ENCODE measurements at regions not wholly inside any gene's neighbourhood (a gene's known extent, or its start where the extent isn't known, plus 50 kb on each side); places are given as distances from the start of the nearest gene placed in this dataset.

DNA sequence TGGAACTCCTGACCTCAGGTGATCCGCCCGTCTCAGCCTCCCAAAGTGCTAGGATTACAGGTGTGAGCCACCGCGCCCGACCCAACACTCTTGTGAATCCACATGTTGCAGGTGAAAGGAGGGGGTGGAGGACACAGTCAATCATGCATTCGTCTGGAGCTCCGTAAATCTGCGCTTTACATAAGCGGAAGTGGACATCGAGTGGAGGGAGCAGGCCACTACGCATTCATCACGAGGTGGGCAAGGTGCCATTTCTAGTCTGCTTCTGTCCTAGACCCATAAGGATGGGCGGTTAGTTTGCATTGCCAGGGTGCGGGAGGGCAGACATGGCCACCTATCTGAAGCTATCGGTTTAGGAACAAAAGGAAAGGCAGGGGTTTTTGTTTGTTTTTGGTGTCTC is 225.2 kb upstream of the TCERG1L start:
- H3K4me1 ChIP-seq (ENCODE audit: control insufficient read depth, low read length), result no peaks in the 10 kb centered on the region
- H3K27ac ChIP-seq (ENCODE audit: low read depth, low read length), result no peak overlapping the region
- no peak overlapping the region for H3K4me3 ChIP-seq (ENCODE audit: low read length)
- no peaks in the 10 kb centered on the region for H3K79me2 ChIP-seq (ENCODE audit: control insufficient read depth, low read length)
- H3K4me2 ChIP-seq (ENCODE audit: low read length), result no peak overlapping the region
- no peaks in the 10 kb centered on the region for H3F3A ChIP-seq (ENCODE audit: control insufficient read depth, insufficient read depth)
- no peaks in the 10 kb centered on the region for H3K36me3 ChIP-seq (ENCODE audit: control insufficient read depth, low read length)
- no peaks in the 10 kb centered on the region for H3K27me3 ChIP-seq (ENCODE audit: control insufficient read depth, low read length)
- TF ChIP-seq EZH2phosphoT487 (IDR thresholded peaks at IDR 0.05; ENCODE audit: borderline replicate concordance, low read length), result no peak
- TF ChIP-seq, protein P1, sequence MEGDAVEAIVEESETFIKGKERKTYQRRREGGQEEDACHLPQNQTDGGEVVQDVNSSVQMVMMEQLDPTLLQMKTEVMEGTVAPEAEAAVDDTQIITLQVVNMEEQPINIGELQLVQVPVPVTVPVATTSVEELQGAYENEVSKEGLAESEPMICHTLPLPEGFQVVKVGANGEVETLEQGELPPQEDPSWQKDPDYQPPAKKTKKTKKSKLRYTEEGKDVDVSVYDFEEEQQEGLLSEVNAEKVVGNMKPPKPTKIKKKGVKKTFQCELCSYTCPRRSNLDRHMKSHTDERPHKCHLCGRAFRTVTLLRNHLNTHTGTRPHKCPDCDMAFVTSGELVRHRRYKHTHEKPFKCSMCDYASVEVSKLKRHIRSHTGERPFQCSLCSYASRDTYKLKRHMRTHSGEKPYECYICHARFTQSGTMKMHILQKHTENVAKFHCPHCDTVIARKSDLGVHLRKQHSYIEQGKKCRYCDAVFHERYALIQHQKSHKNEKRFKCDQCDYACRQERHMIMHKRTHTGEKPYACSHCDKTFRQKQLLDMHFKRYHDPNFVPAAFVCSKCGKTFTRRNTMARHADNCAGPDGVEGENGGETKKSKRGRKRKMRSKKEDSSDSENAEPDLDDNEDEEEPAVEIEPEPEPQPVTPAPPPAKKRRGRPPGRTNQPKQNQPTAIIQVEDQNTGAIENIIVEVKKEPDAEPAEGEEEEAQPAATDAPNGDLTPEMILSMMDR (IDR thresholded peaks at IDR 0.05; ENCODE audit: low read depth, low read length, poor library complexity, severe bottlenecking), result no peak
- no peaks in the 10 kb centered on the region for H4K20me1 ChIP-seq (ENCODE audit: control insufficient read depth, insufficient read depth, low read depth, low read length)
- no peaks in the 10 kb centered on the region for H3K9me2 ChIP-seq (replicated peaks; ENCODE audit: control insufficient read depth, low read length)
- H3K9me3 ChIP-seq (ENCODE audit: control insufficient read depth, insufficient read depth, low read length), result no peaks in the 10 kb centered on the region

DNA sequence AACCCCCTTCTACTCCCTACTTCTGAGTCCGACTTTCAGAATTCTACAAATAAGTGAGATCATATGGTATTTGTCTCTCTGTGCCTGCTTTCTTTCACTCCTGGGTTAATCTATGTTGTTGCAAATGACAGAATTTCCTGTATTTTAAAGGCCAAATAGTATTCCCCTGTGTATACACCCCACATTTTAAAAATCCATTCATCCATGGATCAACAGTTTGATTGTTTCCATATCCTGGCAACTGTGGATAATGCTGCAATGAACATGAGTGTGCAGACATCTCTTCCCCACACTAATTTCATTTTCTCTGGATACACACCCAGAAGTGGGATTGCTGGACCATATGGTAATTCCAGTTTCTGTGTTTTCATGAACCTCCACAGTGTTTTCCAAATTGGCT is 225.8 kb upstream of the TCERG1L start:
- TF ChIP-seq, protein P1 (IDR thresholded peaks at IDR 0.05; ENCODE audit: low read depth, low read length, poor library complexity, severe bottlenecking), result no peak
- no peak for TF ChIP-seq EZH2phosphoT487 (IDR thresholded peaks at IDR 0.05; ENCODE audit: borderline replicate concordance, low read length)
- H3K4me1 ChIP-seq (ENCODE audit: control insufficient read depth, low read length), result no peaks in the 10 kb centered on the region
- no peaks in the 10 kb centered on the region for H3K9me3 ChIP-seq (ENCODE audit: control insufficient read depth, insufficient read depth, low read length)
- no peak overlapping the region for H3K4me3 ChIP-seq (ENCODE audit: low read length)
- H3K27ac ChIP-seq (ENCODE audit: low read depth, low read length), result no peak overlapping the region
- no peaks in the 10 kb centered on the region for H3K79me2 ChIP-seq (ENCODE audit: control insufficient read depth, low read length)
- no peaks in the 10 kb centered on the region for H3K36me3 ChIP-seq (ENCODE audit: control insufficient read depth, low read length)
- H3F3A ChIP-seq (ENCODE audit: control insufficient read depth, insufficient read depth), result no peaks in the 10 kb centered on the region
- no peaks in the 10 kb centered on the region for H3K9me2 ChIP-seq (replicated peaks; ENCODE audit: control insufficient read depth, low read length)
- no peaks in the 10 kb centered on the region for H4K20me1 ChIP-seq (ENCODE audit: control insufficient read depth, insufficient read depth, low read depth, low read length)
- H3K4me2 ChIP-seq (ENCODE audit: low read length), result no peak overlapping the region
- H3K27me3 ChIP-seq (ENCODE audit: control insufficient read depth, low read length), result no peaks in the 10 kb centered on the region

GRCh38 chr10:131544495-131544894 is 233.0 kb upstream of the TCERG1L start:
- no peaks in the 10 kb centered on the region for H3K9me2 ChIP-seq (replicated peaks; ENCODE audit: control insufficient read depth, low read length)
- H3K4me1 ChIP-seq (ENCODE audit: control insufficient read depth, low read length), result no peaks in the 10 kb centered on the region
- H3K79me2 ChIP-seq (ENCODE audit: control insufficient read depth, low read length), result no peaks in the 10 kb centered on the region
- no peaks in the 10 kb centered on the region for H3K36me3 ChIP-seq (ENCODE audit: control insufficient read depth, low read length)
- no peak overlapping the region for H3K4me3 ChIP-seq (ENCODE audit: low read length)
- TF ChIP-seq EZH2phosphoT487 (IDR thresholded peaks at IDR 0.05; ENCODE audit: borderline replicate concordance, low read length), result no peak
- TF ChIP-seq, protein P1 (IDR thresholded peaks at IDR 0.05; ENCODE audit: low read depth, low read length, poor library complexity, severe bottlenecking), result no peak
- H3K27ac ChIP-seq (ENCODE audit: low read depth, low read length), result no peak overlapping the region
- no peaks in the 10 kb centered on the region for H3F3A ChIP-seq (ENCODE audit: control insufficient read depth, insufficient read depth)
- H3K4me2 ChIP-seq (ENCODE audit: low read length), result no peak overlapping the region
- H3K9me3 ChIP-seq (ENCODE audit: control insufficient read depth, insufficient read depth, low read length), result no peaks in the 10 kb centered on the region
- no peaks in the 10 kb centered on the region for H3K27me3 ChIP-seq (ENCODE audit: control insufficient read depth, low read length)
- no peaks in the 10 kb centered on the region for H4K20me1 ChIP-seq (ENCODE audit: control insufficient read depth, insufficient read depth, low read depth, low read length)

Measured in DOHH2 (cell line).